ACC112 (cell line): ENCODE measurements at regions not wholly inside any gene's neighbourhood (a gene's known extent, or its start where the extent isn't known, plus 50 kb on each side); places are given as distances from the start of the nearest gene placed in this dataset.
A peak's percentile ranks its signal among the peaks of the same experiment; 100 is the strongest.

Source experiments
- H2AFZ ChIP-seq: fragments of 200-600 bp; sonication (generic); one replicate; pipeline ENCODE4 v1.6.0; 2017; ENCODE audit warnings: antibody characterized with exemption, low read length; ENCODE audit not compliant: unreplicated experiment
- H3K27ac ChIP-seq: fragments of 200-600 bp; sonication (generic); 2 replicates; pipeline ENCODE4 v1.5.1; 2014; ENCODE audit warnings: low read depth, mild to moderate bottlenecking, antibody characterized with exemption, low read length, moderate library complexity
- H3K27me3 ChIP-seq: fragments of 200-600 bp; sonication (generic); 2 replicates; pipeline ENCODE4 v1.6.1; 2014; ENCODE audit warnings: mild to moderate bottlenecking, antibody characterized with exemption, low read length, moderate library complexity, mixed read lengths; ENCODE audit not compliant: insufficient read depth
- H3K36me3 ChIP-seq: fragments of 200-600 bp; sonication (generic); 2 replicates; pipeline ENCODE4 v1.6.1; 2016; ENCODE audit warnings: mild to moderate bottlenecking, antibody characterized with exemption, low read length, moderate library complexity, mixed read lengths; ENCODE audit not compliant: insufficient read depth
- H3K4me1 ChIP-seq: fragments of 200-600 bp; sonication (generic); one replicate; pipeline ENCODE4 v1.6.1; 2016; ENCODE audit warnings: low read length, mixed read lengths; ENCODE audit not compliant: insufficient read depth, unreplicated experiment, control insufficient read depth
- H3K4me3 ChIP-seq: fragments of 200-600 bp; sonication (generic); 2 replicates; pipeline ENCODE4 v1.5.1; 2014; ENCODE audit warnings: mild to moderate bottlenecking, low read depth, low read length
- H3K79me2 ChIP-seq: fragments of 200-600 bp; sonication (generic); one replicate; pipeline ENCODE4 v1.6.0; 2016; ENCODE audit warnings: low read length; ENCODE audit not compliant: control insufficient read depth, unreplicated experiment, insufficient read depth

GRCh38 chr15:88742161-88742560 lies 61.1 kb upstream of the ACAN start:
- H2AFZ ChIP-seq, result no peak overlapping the region
- peaks cover 53% of the 10 kb centered on the region for H3K27me3 ChIP-seq
- H3K79me2 ChIP-seq, result no peaks in the 10 kb centered on the region
- H3K4me3 ChIP-seq, result no peak overlapping the region
- H3K36me3 ChIP-seq, result no peaks in the 10 kb centered on the region
- peaks cover 29% of the 10 kb centered on the region for H3K4me1 ChIP-seq
- no peak overlapping the region for H3K27ac ChIP-seq

GRCh38 chr15:88744548-88745020 lies 58.7 kb upstream of the ACAN start:
- Histone ChIP-seq H3K4me1 (peaks cover 21% of the 10 kb centered on the region), H3K4me3 (peak overlapping the region; percentile 56), H3K27me3 (peaks cover 49% of the 10 kb centered on the region), H3K27ac (peak overlapping the region; percentile 17; the same call in 1 of the 2 replicates), H3K36me3 (no peaks in the 10 kb centered on the region), H2AFZ (no peak overlapping the region), H3K79me2 (no peaks in the 10 kb centered on the region)

GRCh38 chr15:88745065-88745464 lies 58.2 kb upstream of the ACAN start:
- Histone ChIP-seq H3K27me3 (peaks cover 52% of the 10 kb centered on the region), H2AFZ (no peak overlapping the region), H3K4me3 (peak overlapping the region; percentile 56), H3K36me3 (no peaks in the 10 kb centered on the region), H3K27ac (peak overlapping the region; percentile 17; the same call in 1 of the 2 replicates), H3K79me2 (no peaks in the 10 kb centered on the region), H3K4me1 (peaks cover 21% of the 10 kb centered on the region)

GRCh38 chr15:88745696-88746095 lies 57.5 kb upstream of the ACAN start:
- no peaks in the 10 kb centered on the region for H3K36me3 ChIP-seq
- H3K4me3 ChIP-seq, result no peak overlapping the region
- H2AFZ ChIP-seq, result no peak overlapping the region
- H3K27ac ChIP-seq, result no peak overlapping the region
- peaks cover 21% of the 10 kb centered on the region for H3K4me1 ChIP-seq
- no peaks in the 10 kb centered on the region for H3K79me2 ChIP-seq
- peaks cover 46% of the 10 kb centered on the region for H3K27me3 ChIP-seq

GRCh38 chr15:88746451-88746850 lies 56.8 kb upstream of the ACAN start:
- H2AFZ ChIP-seq, result no peak overlapping the region
- no peak overlapping the region for H3K4me3 ChIP-seq
- H3K27me3 ChIP-seq, result peaks cover 45% of the 10 kb centered on the region
- no peaks in the 10 kb centered on the region for H3K36me3 ChIP-seq
- H3K79me2 ChIP-seq, result no peaks in the 10 kb centered on the region
- peaks cover 21% of the 10 kb centered on the region for H3K4me1 ChIP-seq
- H3K27ac ChIP-seq, result no peak overlapping the region

- peaks cover 45% of the 10 kb centered on the region for H3K27me3 ChIP-seq
- H2AFZ ChIP-seq, result no peak overlapping the region
- H3K4me3 ChIP-seq, result no peak overlapping the region
- H3K79me2 ChIP-seq, result no peaks in the 10 kb centered on the region
- no peaks in the 10 kb centered on the region for H3K36me3 ChIP-seq
- peaks cover 21% of the 10 kb centered on the region for H3K4me1 ChIP-seq
- no peak overlapping the region for H3K27ac ChIP-seq
Measured at GRCh38 chr15:88747111-88747510, 56.1 kb upstream of the ACAN start.

GRCh38 chr15:88747631-88748030 lies 55.6 kb upstream of the ACAN start:
- no peaks in the 10 kb centered on the region for H3K79me2 ChIP-seq
- H3K4me3 ChIP-seq, result no peak overlapping the region
- H3K4me1 ChIP-seq, result peaks cover 21% of the 10 kb centered on the region
- no peak overlapping the region for H3K27ac ChIP-seq
- no peaks in the 10 kb centered on the region for H3K36me3 ChIP-seq
- H3K27me3 ChIP-seq, result peaks cover 42% of the 10 kb centered on the region
- no peak overlapping the region for H2AFZ ChIP-seq

GRCh38 chr15:88748081-88748480 lies 55.2 kb upstream of the ACAN start:
- H3K27me3 ChIP-seq, result peaks cover 44% of the 10 kb centered on the region
- no peak overlapping the region for H3K4me3 ChIP-seq
- no peak overlapping the region for H2AFZ ChIP-seq
- H3K4me1 ChIP-seq, result peaks cover 21% of the 10 kb centered on the region
- H3K79me2 ChIP-seq, result no peaks in the 10 kb centered on the region
- H3K27ac ChIP-seq, result no peak overlapping the region
- no peaks in the 10 kb centered on the region for H3K36me3 ChIP-seq

GRCh38 chr15:88748651-88749050 lies 54.6 kb upstream of the ACAN start:
- no peaks in the 10 kb centered on the region for H3K79me2 ChIP-seq
- H3K27me3 ChIP-seq, result peaks cover 41% of the 10 kb centered on the region
- no peak overlapping the region for H3K27ac ChIP-seq
- H3K4me1 ChIP-seq, result peaks cover 21% of the 10 kb centered on the region
- no peak overlapping the region for H3K4me3 ChIP-seq
- no peak overlapping the region for H2AFZ ChIP-seq
- no peaks in the 10 kb centered on the region for H3K36me3 ChIP-seq

GRCh38 chr15:88749699-88750098 lies 53.5 kb upstream of the ACAN start:
- peaks cover 12% of the 10 kb centered on the region for H3K4me1 ChIP-seq
- H2AFZ ChIP-seq, result no peak overlapping the region
- H3K27me3 ChIP-seq, result peaks cover 41% of the 10 kb centered on the region
- no peaks in the 10 kb centered on the region for H3K79me2 ChIP-seq
- no peaks in the 10 kb centered on the region for H3K36me3 ChIP-seq
- H3K4me3 ChIP-seq, result no peak overlapping the region
- no peak overlapping the region for H3K27ac ChIP-seq

- Histone ChIP-seq H3K27me3 (peaks cover 54% of the 10 kb centered on the region), H3K79me2 (no peaks in the 10 kb centered on the region)
Measured at GRCh38 chr15:88752501-88752900, 50.7 kb upstream of the ACAN start.

More at GRCh38 chr15:88752501-88752900, 50.7 kb upstream of the ACAN start:
- no peak overlapping the region for H3K27ac ChIP-seq
- H3K4me3 ChIP-seq, result no peak overlapping the region
- H3K36me3 ChIP-seq, result no peaks in the 10 kb centered on the region
- no peak overlapping the region for H2AFZ ChIP-seq
- no peaks in the 10 kb centered on the region for H3K4me1 ChIP-seq
